ENCODE measurements at regions not wholly inside any gene's neighbourhood (a gene's known extent, or its start where the extent isn't known, plus 50 kb on each side); places are given as distances from the start of the nearest gene placed in this dataset.

- dilution Hi-C loops (cut with MboI; ENCODE audit: extremely low pct_ligation_motif_present, low sequenced_read_pairs), result no loop called here
- H4K20me1 ChIP-seq (ENCODE audit: control insufficient read depth, extremely low read depth, insufficient read depth, low read length), result no peaks in the 10 kb centered on the region
- no peaks in the 10 kb centered on the region for H3K27me3 ChIP-seq (ENCODE audit: control insufficient read depth, extremely low read depth, insufficient read depth, low read length)
- H3K9ac ChIP-seq (ENCODE audit: control insufficient read depth, extremely low read depth, insufficient read depth, low read length), result no peak overlapping the region
- H3K9me3 ChIP-seq (ENCODE audit: control insufficient read depth, low read depth, low read length), result no peaks in the 10 kb centered on the region
- H2AFZ ChIP-seq (ENCODE audit: control insufficient read depth, low read length), result no peak overlapping the region
- H3K9me1 ChIP-seq (ENCODE audit: control insufficient read depth, extremely low read depth, insufficient read depth, low read length), result no peaks in the 10 kb centered on the region
- no peak overlapping the region for H3K4me2 ChIP-seq (ENCODE audit: control insufficient read depth, extremely low read depth, insufficient read depth, low read depth, low read length)
- DNase-seq (ENCODE audit: low read depth, low spot score), result no peak
- no peaks in the 10 kb centered on the region for H3K79me2 ChIP-seq (ENCODE audit: control insufficient read depth, insufficient read depth, low read length)
- H3K4me1 ChIP-seq (ENCODE audit: control insufficient read depth, extremely low read depth, insufficient read depth, low read length), result no peaks in the 10 kb centered on the region
- no peak for TF ChIP-seq EZH2 (IDR thresholded peaks at IDR 0.05; ENCODE audit: low read length)
- TF ChIP-seq CTCF (optimal IDR thresholded peaks at IDR 0.05 in 1 of 3, IDR thresholded peaks at IDR 0.05 in 1 of 3, conservative IDR thresholded peaks at IDR 0.05 in 1 of 3; ENCODE audit: extremely low read depth in 1 of 3, insufficient read depth in 2 of 3, low read length in 3 of 3), result no peak
- no peaks in the 10 kb centered on the region for H3K36me3 ChIP-seq (ENCODE audit: control insufficient read depth in 2 of 2, extremely low read depth in 1 of 2, insufficient read depth in 2 of 2, low read length in 2 of 2)
- FAIRE-seq, result no peak
- no peak overlapping the region for H3K27ac ChIP-seq (ENCODE audit: control insufficient read depth, insufficient read depth, low read length)
- no peak overlapping the region for H3K4me3 ChIP-seq (ENCODE audit: control insufficient read depth in 2 of 3, extremely low read depth in 1 of 3, insufficient read depth in 2 of 3, low read depth in 1 of 3, low read length in 3 of 3)
Observed at GRCh38 chr14:57025456-57025855, 215.2 kb upstream of the OTX2 start.

- dilution Hi-C loops (cut with MboI; ENCODE audit: extremely low pct_ligation_motif_present, low sequenced_read_pairs), result no loop called here
- H3K4me1 ChIP-seq (ENCODE audit: control insufficient read depth, extremely low read depth, insufficient read depth, low read length), result no peaks in the 10 kb centered on the region
- no peak for DNase-seq (ENCODE audit: low read depth, low spot score)
- no peaks in the 10 kb centered on the region for H3K27me3 ChIP-seq (ENCODE audit: control insufficient read depth, extremely low read depth, insufficient read depth, low read length)
- no peak overlapping the region for H2AFZ ChIP-seq (ENCODE audit: control insufficient read depth, low read length)
- H3K4me2 ChIP-seq (ENCODE audit: control insufficient read depth, extremely low read depth, insufficient read depth, low read depth, low read length), result no peak overlapping the region
- H3K79me2 ChIP-seq (ENCODE audit: control insufficient read depth, insufficient read depth, low read length), result no peaks in the 10 kb centered on the region
- H3K27ac ChIP-seq (ENCODE audit: control insufficient read depth, insufficient read depth, low read length), result no peak overlapping the region
- no peaks in the 10 kb centered on the region for H3K36me3 ChIP-seq (ENCODE audit: control insufficient read depth in 2 of 2, extremely low read depth in 1 of 2, insufficient read depth in 2 of 2, low read length in 2 of 2)
- no peak for FAIRE-seq
- H3K9me3 ChIP-seq (ENCODE audit: control insufficient read depth, low read depth, low read length), result no peaks in the 10 kb centered on the region
- H4K20me1 ChIP-seq (ENCODE audit: control insufficient read depth, extremely low read depth, insufficient read depth, low read length), result no peaks in the 10 kb centered on the region
- no peak overlapping the region for H3K4me3 ChIP-seq (ENCODE audit: control insufficient read depth in 2 of 3, extremely low read depth in 1 of 3, insufficient read depth in 2 of 3, low read depth in 1 of 3, low read length in 3 of 3)
- no peak overlapping the region for H3K9ac ChIP-seq (ENCODE audit: control insufficient read depth, extremely low read depth, insufficient read depth, low read length)
- no peaks in the 10 kb centered on the region for H3K9me1 ChIP-seq (ENCODE audit: control insufficient read depth, extremely low read depth, insufficient read depth, low read length)
- TF ChIP-seq CTCF (optimal IDR thresholded peaks at IDR 0.05 in 1 of 3, IDR thresholded peaks at IDR 0.05 in 1 of 3, conservative IDR thresholded peaks at IDR 0.05 in 1 of 3; ENCODE audit: extremely low read depth in 1 of 3, insufficient read depth in 2 of 3, low read length in 3 of 3), result no peak
- TF ChIP-seq EZH2 (IDR thresholded peaks at IDR 0.05; ENCODE audit: low read length), result no peak
Observed at GRCh38 chr14:57022608-57023007, 212.3 kb upstream of the OTX2 start.

Measured in keratinocyte (primary cell).